H1 (cell line): ENCODE measurements at regions not wholly inside any gene's neighbourhood (a gene's known extent, or its start where the extent isn't known, plus 50 kb on each side); places are given as distances from the start of the nearest gene placed in this dataset.

ENCODE experiments used
- CTCF ChIA-PET: fragments of 300-600 bp; sonication (Branson Sonifier 250); formaldehyde crosslinking; loops from one replicate; lab custom pipeline; 2021; ENCODE audit not compliant: partially characterized antibody; lab: Charles Lee
- POLR2A ChIA-PET: fragments of 300-600 bp; sonication (Branson Sonifier 250); formaldehyde crosslinking; loops from one replicate; lab custom pipeline; 2021; ENCODE audit warnings: inconsistent platforms; ENCODE audit not compliant: partially characterized antibody; lab: Charles Lee
- DNase-seq, 2 experiments: peaks; one replicate each; pipeline versions ENCODE4 v3.0.0 to v3.0.0-alpha.2; 2010 to 2022; ENCODE audit warnings: low spot score in 2 of 2, low read depth in 1 of 2, mixed read lengths in 1 of 2
- FAIRE-seq: peaks from 2 replicates; lab custom pipeline; 2011; peaks lifted over from hg19 to GRCh38; lab: Jason Lieb, UNC
- H2AFZ ChIP-seq: 2 replicates; pipeline ENCODE4 v1.8.1; 2012; ENCODE audit warnings: low read length, inconsistent platforms
- H2AK5ac ChIP-seq: 2 replicates; pipeline ENCODE4 v1.6.1; 2013; ENCODE audit warnings: low read depth, low read length
- H2BK120ac ChIP-seq: replicated peaks from 2 replicates; pipeline ENCODE3; 2013; ENCODE audit warnings: low read depth, low read length, inconsistent platforms
- H2BK12ac ChIP-seq: 2 replicates; pipeline ENCODE4 v1.6.1; 2013; ENCODE audit warnings: low read depth, low read length
- H2BK15ac ChIP-seq: 2 replicates; pipeline ENCODE4 v1.6.1; 2013; ENCODE audit warnings: low read length
- H2BK20ac ChIP-seq: 2 replicates; pipeline ENCODE4 v1.6.1; 2013; ENCODE audit warnings: low read length
- H2BK5ac ChIP-seq: 2 replicates; pipeline ENCODE4 v1.6.1; 2013; ENCODE audit warnings: low read depth, low read length
- H3K14ac ChIP-seq: 2 replicates; pipeline ENCODE4 v1.6.1; 2013; ENCODE audit warnings: inconsistent platforms; ENCODE audit not compliant: insufficient read length
- H3K18ac ChIP-seq: 2 replicates; pipeline ENCODE4 v1.6.1; 2013; ENCODE audit warnings: low read length; ENCODE audit errors: extremely low read depth
- H3K23ac ChIP-seq: 2 replicates; pipeline ENCODE4 v1.6.1; 2013; ENCODE audit warnings: inconsistent platforms; ENCODE audit not compliant: insufficient read length
- H3K23me2 ChIP-seq: 2 replicates; pipeline ENCODE4 v1.6.1; 2013; ENCODE audit warnings: low read depth, low read length
- H3K27ac ChIP-seq: 2 replicates; pipeline ENCODE4 v1.6.1; 2011; ENCODE audit warnings: low read depth, low read length, inconsistent platforms
- H3K27me3 ChIP-seq, 4 experiments: replicated peaks in 1 of 4; 1 replicate in 1 of 4; 2 replicates in 3 of 4; pipeline versions ENCODE4 v1.6.1 to v1.8.1; 2011 to 2013; ENCODE audit warnings: low read length in 3 of 4, mild to moderate bottlenecking in 3 of 4, inconsistent platforms in 2 of 4, mixed read lengths in 2 of 4, moderate library complexity in 1 of 4; ENCODE audit not compliant: control insufficient read depth in 3 of 4, insufficient read depth in 3 of 4; ENCODE audit errors: extremely low read depth in 1 of 4
- H3K36me3 ChIP-seq, 4 experiments: 2 replicates each; pipeline versions ENCODE4 v1.6.1 to v1.8.1; 2011 to 2013; ENCODE audit warnings: mild to moderate bottlenecking in 4 of 4, low read length in 3 of 4, moderate library complexity in 2 of 4, control low read depth in 1 of 4, inconsistent platforms in 1 of 4; ENCODE audit not compliant: insufficient read depth in 4 of 4, control insufficient read depth in 2 of 4
- H3K4ac ChIP-seq: replicated peaks from 2 replicates; pipeline ENCODE3; 2013; ENCODE audit warnings: low read length, low read depth, mixed read lengths, inconsistent platforms; ENCODE audit not compliant: insufficient read length
- H3K4me1 ChIP-seq, 4 experiments: replicated peaks in 1 of 4; 1 replicate in 1 of 4; 2 replicates in 3 of 4; pipeline versions ENCODE4 v1.6.1 to v1.8.1; 2011 to 2013; ENCODE audit warnings: low read length in 3 of 4, inconsistent platforms in 2 of 4, mixed read lengths in 1 of 4; ENCODE audit not compliant: insufficient read depth in 4 of 4, control insufficient read depth in 3 of 4
- H3K4me2 ChIP-seq, 2 experiments: 2 replicates each; pipeline versions ENCODE4 v1.6.1 to v1.8.1; 2011 to 2013; ENCODE audit warnings: low read depth in 2 of 2, low read length in 2 of 2, control low read depth in 1 of 2, inconsistent platforms in 1 of 2, mild to moderate bottlenecking in 1 of 2; ENCODE audit not compliant: insufficient read depth in 1 of 2
- H3K4me3 ChIP-seq, 4 experiments: fragments of 200-600, 300-600 bp in 1 of 4; sonication (generic), shearing (Covaris generic), sonication (Bioruptor Twin) in 1 of 4; 2 replicates each; pipeline versions ENCODE4 v1.5.1 to v1.8.1; 2011 to 2016; ENCODE audit warnings: low read length in 4 of 4, low read depth in 3 of 4, control low read depth in 2 of 4, inconsistent platforms in 2 of 4, mild to moderate bottlenecking in 2 of 4, mixed read lengths in 1 of 4, moderate library complexity in 1 of 4; ENCODE audit not compliant: insufficient read depth in 2 of 4; ENCODE audit errors: extremely low read depth in 1 of 4
- H3K56ac ChIP-seq: replicated peaks from 2 replicates; pipeline ENCODE3; 2013; ENCODE audit warnings: low read depth, mild to moderate bottlenecking, mixed read lengths, low read length, inconsistent platforms; ENCODE audit not compliant: insufficient read length
- H3K79me1 ChIP-seq: 2 replicates; pipeline ENCODE4 v1.6.1; 2013; ENCODE audit warnings: low read depth, low read length, control low read depth
- H3K79me2 ChIP-seq, 2 experiments: 2 replicates each; pipeline versions ENCODE4 v1.6.1 to v1.8.1; 2012 to 2013; ENCODE audit warnings: low read length in 2 of 2, mild to moderate bottlenecking in 2 of 2, inconsistent platforms in 1 of 2; ENCODE audit not compliant: insufficient read depth in 2 of 2, control insufficient read depth in 1 of 2
- H3K9ac ChIP-seq, 4 experiments: replicated peaks in 1 of 4; 1 replicate in 1 of 4; 2 replicates in 3 of 4; pipeline versions ENCODE4 v1.6.1 to v1.8.1; 2011 to 2013; ENCODE audit warnings: low read depth in 3 of 4, low read length in 3 of 4, control low read depth in 2 of 4, mild to moderate bottlenecking in 2 of 4, moderate library complexity in 2 of 4, inconsistent platforms in 1 of 4; ENCODE audit errors: extremely low read depth in 1 of 4
- H3K9me3 ChIP-seq, 2 experiments: 2 replicates each; pipeline versions ENCODE4 v1.6.1 to v1.8.1; 2012 to 2013; ENCODE audit warnings: mild to moderate bottlenecking in 2 of 2, moderate library complexity in 2 of 2, control low read depth in 1 of 2, inconsistent platforms in 1 of 2, low read depth in 1 of 2, low read length in 1 of 2, mixed read lengths in 1 of 2; ENCODE audit not compliant: insufficient read depth in 2 of 2
- H4K20me1 ChIP-seq, 2 experiments: replicated peaks in 1 of 2; 2 replicates each; pipeline versions ENCODE3 to v1.8.1; 2011 to 2013; ENCODE audit warnings: inconsistent platforms in 2 of 2, low read length in 2 of 2, mild to moderate bottlenecking in 1 of 2; ENCODE audit not compliant: insufficient read depth in 2 of 2, control insufficient read depth in 1 of 2
- H4K5ac ChIP-seq: 2 replicates; pipeline ENCODE4 v1.6.1; 2013; ENCODE audit warnings: low read length, low read depth, mixed read lengths, inconsistent platforms; ENCODE audit not compliant: insufficient read length
- H4K8ac ChIP-seq: 2 replicates; pipeline ENCODE4 v1.8.0; 2013; ENCODE audit warnings: mild to moderate bottlenecking, moderate library complexity, low read length, inconsistent platforms; ENCODE audit not compliant: insufficient read depth; ENCODE audit errors: extremely low read depth
- H4K91ac ChIP-seq: replicated peaks from 2 replicates; pipeline ENCODE3; 2013; ENCODE audit warnings: low read length, mixed read lengths, inconsistent platforms; ENCODE audit not compliant: insufficient read length
- NRF1 ChIP-seq: IDR thresholded peaks from 2 replicates; pipeline ENCODE4 v1.6.1; 2011; ENCODE audit warnings: mild to moderate bottlenecking, low read depth, low read length, improper control_type of control experiment
- RAD21 ChIP-seq, 2 experiments: IDR thresholded peaks in 1 of 2; conservative IDR thresholded peaks in 1 of 2; 2 replicates each; pipeline ENCODE4 v1.6.1; 2011; ENCODE audit warnings: low read depth in 2 of 2, low read length in 2 of 2, improper control_type of control experiment in 1 of 2, inconsistent platforms in 1 of 2, mild to moderate bottlenecking in 1 of 2, moderate library complexity in 1 of 2
- YY1 ChIP-seq: IDR thresholded peaks from 2 replicates; pipeline ENCODE4 v1.6.1; 2011; ENCODE audit warnings: low read depth, mild to moderate bottlenecking, low read length
- WGBS, 2 experiments: shearing (Covaris generic) in 1 of 2; methylation state at CpG; one replicate each; pipeline versions ENCODE4 v1.1.6 to v1.1.7; 2013 to 2015; ENCODE audit warnings: low lambda C conversion rate in 2 of 2, mixed read lengths in 2 of 2, inconsistent platforms in 1 of 2, low coverage in 1 of 2, missing lambda C conversion rate in 1 of 2; ENCODE audit not compliant: insufficient replicate concordance in 2 of 2, insufficient coverage in 1 of 2, insufficient read length in 1 of 2; ENCODE audit errors: extremely low coverage in 1 of 2, missing lambda C conversion rate in 1 of 2; 5-methylcytosine and 5-hydroxymethylcytosine counted together
- TF ChIP-seq, protein P1 (sequence below), 3 experiments: IDR thresholded peaks; 1 replicate in 2 of 3; 2 replicates in 1 of 3; pipeline versions ENCODE4 v1.5.1 to v1.6.1; 2011; ENCODE audit warnings: low read length in 3 of 3, mild to moderate bottlenecking in 3 of 3, inconsistent platforms in 2 of 3, low read depth in 1 of 3, moderate library complexity in 1 of 3; ENCODE audit not compliant: insufficient read depth in 1 of 3; ENCODE audit errors: control extremely low read depth in 1 of 3

DNA sequence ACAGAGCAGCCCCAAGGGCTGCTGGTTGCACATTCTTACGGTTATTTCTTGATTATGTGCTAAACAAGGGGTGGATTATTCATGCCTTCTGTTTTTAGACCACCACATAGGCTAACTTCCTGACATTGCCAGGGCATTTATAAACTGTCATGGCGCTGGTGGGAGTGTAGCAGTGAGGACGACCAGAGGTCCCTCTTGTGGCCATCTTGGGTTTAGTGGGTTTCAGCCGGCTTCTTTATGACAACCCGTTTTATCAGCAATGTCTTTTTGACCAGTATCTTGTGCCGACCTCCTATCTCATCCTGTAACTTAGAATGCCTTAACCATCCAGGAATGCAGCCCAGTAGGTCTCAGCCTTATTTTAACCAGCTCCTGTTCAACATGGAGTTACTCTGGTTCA is 212.4 kb upstream of the GRID2 start:
- H2BK120ac ChIP-seq = no peak overlapping the region
- H3K4ac ChIP-seq = no peak overlapping the region
- no peaks in the 10 kb centered on the region for H3K79me2 ChIP-seq
- no peak overlapping the region for H3K23ac ChIP-seq
- no peaks in the 10 kb centered on the region; a peak in 1 of 8 replicates for H3K36me3 ChIP-seq
- H2BK5ac ChIP-seq = no peak overlapping the region
- TF ChIP-seq, protein P1, sequence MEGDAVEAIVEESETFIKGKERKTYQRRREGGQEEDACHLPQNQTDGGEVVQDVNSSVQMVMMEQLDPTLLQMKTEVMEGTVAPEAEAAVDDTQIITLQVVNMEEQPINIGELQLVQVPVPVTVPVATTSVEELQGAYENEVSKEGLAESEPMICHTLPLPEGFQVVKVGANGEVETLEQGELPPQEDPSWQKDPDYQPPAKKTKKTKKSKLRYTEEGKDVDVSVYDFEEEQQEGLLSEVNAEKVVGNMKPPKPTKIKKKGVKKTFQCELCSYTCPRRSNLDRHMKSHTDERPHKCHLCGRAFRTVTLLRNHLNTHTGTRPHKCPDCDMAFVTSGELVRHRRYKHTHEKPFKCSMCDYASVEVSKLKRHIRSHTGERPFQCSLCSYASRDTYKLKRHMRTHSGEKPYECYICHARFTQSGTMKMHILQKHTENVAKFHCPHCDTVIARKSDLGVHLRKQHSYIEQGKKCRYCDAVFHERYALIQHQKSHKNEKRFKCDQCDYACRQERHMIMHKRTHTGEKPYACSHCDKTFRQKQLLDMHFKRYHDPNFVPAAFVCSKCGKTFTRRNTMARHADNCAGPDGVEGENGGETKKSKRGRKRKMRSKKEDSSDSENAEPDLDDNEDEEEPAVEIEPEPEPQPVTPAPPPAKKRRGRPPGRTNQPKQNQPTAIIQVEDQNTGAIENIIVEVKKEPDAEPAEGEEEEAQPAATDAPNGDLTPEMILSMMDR (IDR thresholded peaks at IDR 0.05; ENCODE audit: control extremely low read depth in 1 of 3, insufficient read depth in 1 of 3, low read depth in 1 of 3, low read length in 3 of 3) = peak; percentile 49 to 64 (median 61)
- peak; percentile 72 to 79 for TF ChIP-seq RAD21 (IDR thresholded peaks at IDR 0.05 in 1 of 2, conservative IDR thresholded peaks at IDR 0.05 in 1 of 2; ENCODE audit: low read depth in 2 of 2, low read length in 2 of 2)
- peak; percentile 93 for TF ChIP-seq YY1
- TF ChIP-seq NRF1 = no peak
- no peak overlapping the region for H3K4me3 ChIP-seq
- H3K56ac ChIP-seq = no peak overlapping the region
- peak overlapping the region; percentile 89 for H2AFZ ChIP-seq
- no peak overlapping the region for H4K8ac ChIP-seq
- peak overlapping the region; percentile 91 for H2BK20ac ChIP-seq
- DNase-seq (peak; percentile 7 to 61), FAIRE-seq (peak; percentile 70)
- POLR2A ChIA-PET = no interaction called here
- H4K91ac ChIP-seq = no peak overlapping the region
- no peak overlapping the region for H3K27ac ChIP-seq
- no peak overlapping the region for H3K14ac ChIP-seq
- no peak overlapping the region for H3K4me2 ChIP-seq
- no peaks in the 10 kb centered on the region; a peak in 1 of 7 replicates for H3K27me3 ChIP-seq
- H4K5ac ChIP-seq = no peak overlapping the region
- H3K9me3 ChIP-seq = peaks cover 4% of the 10 kb centered on the region in 2 experiments; a peak in 2 of 4 replicates
- no peak overlapping the region for H3K18ac ChIP-seq
- no peak overlapping the region for H2BK12ac ChIP-seq
- H2BK15ac ChIP-seq = no peak overlapping the region
- H3K9ac ChIP-seq = no peak overlapping the region
- H3K4me1 ChIP-seq = no peaks in the 10 kb centered on the region; a peak in 2 of 7 replicates
- CTCF ChIA-PET = no interaction called here
- no peaks in the 10 kb centered on the region for H3K79me1 ChIP-seq
- H4K20me1 ChIP-seq = no peaks in the 10 kb centered on the region
- no peaks in the 10 kb centered on the region for H3K23me2 ChIP-seq
- WGBS, 2 experiments = 64% methylated on average over 6 of the region's 6 CpGs; no CpG with 5 or more reads in 1 of the 2 experiments
- H2AK5ac ChIP-seq = no peak overlapping the region
